Stimulated activated CD8-positive, alpha-beta memory T cell treated with anti-CD3 and anti-CD28 coated beads, Interleukin-15, amount 100 ng/mL, for 24 hours (primary cell): ENCODE measurements at regions not wholly inside any gene's neighbourhood (a gene's known extent, or its start where the extent isn't known, plus 50 kb on each side); places are given as distances from the start of the nearest gene placed in this dataset.

Source experiments
- DNase-seq: peaks from one replicate; pipeline ENCODE4 v3.0.0-alpha.2; 2020; ENCODE audit warnings: low read depth

- no peak for DNase-seq
These were observed 288.4 kb downstream of the BCOR start for GRCh38 chrX:39809331-39809730.

GRCh38 chrX:39810901-39811300 lies 286.9 kb downstream of the BCOR start:
- DNase-seq, result no peak

GRCh38 chrX:39811376-39811775 lies 286.4 kb downstream of the BCOR start:
- DNase-seq, result no peak

GRCh38 chrX:39813631-39814277 lies 284.0 kb downstream of the BCOR start:
- no peak for DNase-seq

- no peak for DNase-seq
These were observed 283.4 kb downstream of the BCOR start for GRCh38 chrX:39814391-39814790.

- no peak for DNase-seq
These were observed 282.1 kb downstream of the BCOR start for GRCh38 chrX:39815631-39816030.

- DNase-seq, result no peak
These were observed 280.7 kb downstream of the BCOR start for GRCh38 chrX:39816871-39817731.

- no peak for DNase-seq
These were observed 279.8 kb downstream of the BCOR start for GRCh38 chrX:39817754-39818470.

- no peak for DNase-seq
These were observed 279.0 kb downstream of the BCOR start for GRCh38 chrX:39818750-39819149.

- DNase-seq, result no peak
These were observed 277.6 kb downstream of the BCOR start for GRCh38 chrX:39819921-39820849.

GRCh38 chrX:39820938-39821708 lies 276.6 kb downstream of the BCOR start:
- no peak for DNase-seq

- no peak for DNase-seq
These were observed 276.1 kb downstream of the BCOR start for GRCh38 chrX:39821709-39822095.

GRCh38 chrX:39822133-39822748 lies 275.5 kb downstream of the BCOR start:
- no peak for DNase-seq

GRCh38 chrX:39823424-39823823 lies 274.3 kb downstream of the BCOR start:
- no peak for DNase-seq

- no peak for DNase-seq
These were observed 273.9 kb downstream of the BCOR start for GRCh38 chrX:39823854-39824253.

- DNase-seq, result no peak
These were observed 270.8 kb downstream of the BCOR start for GRCh38 chrX:39826813-39827543.

- no peak for DNase-seq
These were observed 269.8 kb downstream of the BCOR start for GRCh38 chrX:39827951-39828350.

GRCh38 chrX:39828971-39829370 lies 268.8 kb downstream of the BCOR start:
- no peak for DNase-seq

GRCh38 chrX:39829965-39830364 lies 267.8 kb downstream of the BCOR start:
- DNase-seq, result no peak

GRCh38 chrX:39830414-39830813 lies 267.3 kb downstream of the BCOR start:
- no peak for DNase-seq
